ENCODE measurements at regions not wholly inside any gene's neighbourhood (a gene's known extent, or its start where the extent isn't known, plus 50 kb on each side); places are given as distances from the start of the nearest gene placed in this dataset.

DNA sequence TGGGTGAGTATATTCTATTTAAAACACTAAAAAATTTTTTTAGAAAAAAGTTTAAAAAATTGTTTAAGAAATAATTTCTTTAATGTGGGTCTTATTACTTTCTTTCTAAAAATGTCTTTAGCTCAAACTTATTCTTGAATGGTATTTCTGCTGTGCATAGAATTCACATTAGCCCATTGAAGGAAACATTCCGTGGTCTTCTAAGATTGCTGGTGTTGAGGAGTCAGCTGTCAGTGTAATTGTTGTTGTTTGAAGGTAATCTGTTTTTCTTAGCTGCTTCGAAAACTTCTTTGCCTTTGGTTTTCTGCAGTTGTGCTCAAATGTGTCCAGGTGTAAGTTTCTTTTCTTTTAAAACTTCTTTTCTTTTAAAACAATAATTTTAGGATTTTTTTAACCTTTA lies 85.4 kb upstream of the KLF12 start:
- no peaks in the 10 kb centered on the region for H3K4me1 ChIP-seq (ENCODE audit: insufficient read depth)
- H3K27ac ChIP-seq = no peak overlapping the region
- no peak for DNase-seq
- H3K36me3 ChIP-seq = no peaks in the 10 kb centered on the region
- no peaks in the 10 kb centered on the region for H3K27me3 ChIP-seq
- intact Hi-C loops (cut with DNase I) = no loop called here
- H3K4me3 ChIP-seq = no peak overlapping the region
- H3K9me3 ChIP-seq = no peaks in the 10 kb centered on the region
- TF ChIP-seq EP300 (IDR thresholded peaks at IDR 0.05) = no peak
- TF ChIP-seq, protein P1, sequence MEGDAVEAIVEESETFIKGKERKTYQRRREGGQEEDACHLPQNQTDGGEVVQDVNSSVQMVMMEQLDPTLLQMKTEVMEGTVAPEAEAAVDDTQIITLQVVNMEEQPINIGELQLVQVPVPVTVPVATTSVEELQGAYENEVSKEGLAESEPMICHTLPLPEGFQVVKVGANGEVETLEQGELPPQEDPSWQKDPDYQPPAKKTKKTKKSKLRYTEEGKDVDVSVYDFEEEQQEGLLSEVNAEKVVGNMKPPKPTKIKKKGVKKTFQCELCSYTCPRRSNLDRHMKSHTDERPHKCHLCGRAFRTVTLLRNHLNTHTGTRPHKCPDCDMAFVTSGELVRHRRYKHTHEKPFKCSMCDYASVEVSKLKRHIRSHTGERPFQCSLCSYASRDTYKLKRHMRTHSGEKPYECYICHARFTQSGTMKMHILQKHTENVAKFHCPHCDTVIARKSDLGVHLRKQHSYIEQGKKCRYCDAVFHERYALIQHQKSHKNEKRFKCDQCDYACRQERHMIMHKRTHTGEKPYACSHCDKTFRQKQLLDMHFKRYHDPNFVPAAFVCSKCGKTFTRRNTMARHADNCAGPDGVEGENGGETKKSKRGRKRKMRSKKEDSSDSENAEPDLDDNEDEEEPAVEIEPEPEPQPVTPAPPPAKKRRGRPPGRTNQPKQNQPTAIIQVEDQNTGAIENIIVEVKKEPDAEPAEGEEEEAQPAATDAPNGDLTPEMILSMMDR (IDR thresholded peaks at IDR 0.05) = no peak
- no peak for TF ChIP-seq POLR2A (IDR thresholded peaks at IDR 0.05)
- 40 to 68% (median 41%) methylated on average over 2 of the region's 2 CpGs for WGBS, 3 donors

DNA sequence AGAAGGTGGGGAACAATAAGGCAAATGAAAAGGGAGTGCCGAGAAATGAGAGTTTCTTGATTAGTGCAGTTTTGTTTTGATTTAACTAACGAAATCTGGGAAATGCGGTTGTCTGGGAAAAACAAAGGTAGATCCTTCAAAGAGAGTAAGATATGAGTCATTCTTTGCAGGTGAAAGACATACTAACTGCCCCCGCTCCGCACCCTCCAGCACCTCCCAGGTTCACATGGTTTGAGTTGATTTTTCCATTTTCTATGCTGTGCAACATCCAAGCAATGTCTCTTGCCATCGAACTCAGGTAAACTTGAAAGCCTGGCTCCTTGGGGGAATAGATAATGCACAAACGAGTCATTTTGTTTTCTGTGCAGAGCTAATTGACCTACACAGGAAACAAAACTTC lies 84.1 kb upstream of the KLF12 start:
- no peaks in the 10 kb centered on the region for H3K4me1 ChIP-seq (ENCODE audit: insufficient read depth)
- no peak overlapping the region for H3K4me3 ChIP-seq
- WGBS, 3 donors = 83 to 91% (median 86%) methylated on average over 7 of the region's 7 CpGs
- intact Hi-C loops (cut with DNase I) = no loop called here
- H3K9me3 ChIP-seq = no peaks in the 10 kb centered on the region
- no peaks in the 10 kb centered on the region for H3K36me3 ChIP-seq
- DNase-seq = no peak
- TF ChIP-seq POLR2A (IDR thresholded peaks at IDR 0.05) = no peak
- TF ChIP-seq, protein P1 (IDR thresholded peaks at IDR 0.05) = no peak
- no peak for TF ChIP-seq EP300 (IDR thresholded peaks at IDR 0.05)
- no peak overlapping the region for H3K27ac ChIP-seq
- H3K27me3 ChIP-seq = no peaks in the 10 kb centered on the region

DNA sequence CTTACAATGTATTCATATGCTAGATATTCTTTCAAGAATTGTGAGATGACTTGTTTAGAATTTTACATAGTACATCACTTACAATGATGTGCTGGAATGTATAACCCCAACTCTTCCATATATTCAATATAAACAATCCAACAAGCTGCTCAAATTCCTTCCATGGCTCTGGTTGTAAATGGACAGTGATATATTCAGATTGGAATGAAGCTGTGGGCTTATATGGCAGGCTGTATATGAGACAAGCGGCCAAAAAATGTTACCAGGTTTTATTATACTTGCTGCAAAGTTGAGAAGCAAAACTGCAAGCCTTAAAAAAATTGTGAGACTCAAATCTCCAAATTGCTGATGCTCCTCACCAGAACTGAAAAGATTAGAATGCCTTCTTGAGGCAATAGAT lies 83.6 kb upstream of the KLF12 start:
- no peaks in the 10 kb centered on the region for H3K27me3 ChIP-seq
- no peaks in the 10 kb centered on the region for H3K36me3 ChIP-seq
- H3K4me3 ChIP-seq = no peak overlapping the region
- H3K27ac ChIP-seq = no peak overlapping the region
- H3K9me3 ChIP-seq = no peaks in the 10 kb centered on the region
- TF ChIP-seq, protein P1 (IDR thresholded peaks at IDR 0.05) = no peak
- no peak for TF ChIP-seq EP300 (IDR thresholded peaks at IDR 0.05)
- no peak for TF ChIP-seq POLR2A (IDR thresholded peaks at IDR 0.05)
- no peak for DNase-seq
- intact Hi-C loops (cut with DNase I) = no loop called here
- no peaks in the 10 kb centered on the region for H3K4me1 ChIP-seq (ENCODE audit: insufficient read depth)
- WGBS, 3 donors = 86 to 95% (median 88%) methylated on average over 1 of the region's 1 CpG

DNA sequence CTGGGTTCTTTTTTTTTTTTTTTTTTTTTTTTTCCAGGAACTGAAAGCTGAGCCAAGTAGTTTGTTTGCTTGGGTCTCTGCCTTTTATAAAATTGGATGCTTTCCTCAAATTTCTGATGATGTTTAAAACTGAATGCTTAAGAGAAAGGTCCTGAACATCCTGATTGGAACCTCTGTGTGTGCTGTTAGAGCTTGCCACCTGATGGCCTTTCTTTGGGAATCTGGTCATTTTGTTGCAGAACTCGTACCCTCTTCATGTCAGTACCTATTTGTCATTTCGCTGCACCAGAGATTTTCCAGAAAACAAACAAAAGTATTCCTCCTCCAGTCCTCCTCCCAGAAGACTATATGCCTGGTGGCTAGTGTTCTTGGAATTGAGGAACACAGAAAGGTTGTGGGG lies 81.2 kb upstream of the KLF12 start:
- intact Hi-C loops (cut with DNase I) = no loop called here

More for the DNA sequence above, 81.2 kb upstream of the KLF12 start:
- H3K27ac ChIP-seq = no peak overlapping the region
- no peaks in the 10 kb centered on the region for H3K4me1 ChIP-seq (ENCODE audit: insufficient read depth)
- H3K4me3 ChIP-seq = no peak overlapping the region
- DNase-seq = no peak
- WGBS, 3 donors = 84 to 86% (median 85%) methylated on average over 2 of the region's 2 CpGs
- H3K9me3 ChIP-seq = no peaks in the 10 kb centered on the region
- no peak for TF ChIP-seq EP300 (IDR thresholded peaks at IDR 0.05)
- no peak for TF ChIP-seq POLR2A (IDR thresholded peaks at IDR 0.05)
- TF ChIP-seq, protein P1 (IDR thresholded peaks at IDR 0.05) = no peak
- no peaks in the 10 kb centered on the region for H3K36me3 ChIP-seq
- H3K27me3 ChIP-seq = no peaks in the 10 kb centered on the region

Data from ovary (tissue), 7 donors.